Uterus (tissue), 2 donors: ENCODE measurements at regions not wholly inside any gene's neighbourhood (a gene's known extent, or its start where the extent isn't known, plus 50 kb on each side); places are given as distances from the start of the nearest gene placed in this dataset.

Source experiments
- POLR2A ChIP-seq, 2 donors: fragments of 450-650 bp; IDR thresholded peaks; one replicate each; pipeline ENCODE4 v1.6.1; 2016; ENCODE audit warnings: antibody characterized with exemption in 2 of 2, mild to moderate bottlenecking in 1 of 2, moderate library complexity in 1 of 2
- TF ChIP-seq, protein P1 (sequence below), 4 experiments: fragments of 200-600 bp in 2 of 4; fragments of 450-650 bp in 2 of 4; sonication (generic) in 2 of 4; IDR thresholded peaks; one replicate each; pipeline ENCODE4 v1.5.1; 2016 to 2019; ENCODE audit warnings: antibody characterized with exemption in 4 of 4, mild to moderate bottlenecking in 2 of 4, moderate library complexity in 1 of 4

GRCh38 chr2:199602896-199603717 lies 145.4 kb upstream of the SATB2 start:
- TF ChIP-seq, protein P1, sequence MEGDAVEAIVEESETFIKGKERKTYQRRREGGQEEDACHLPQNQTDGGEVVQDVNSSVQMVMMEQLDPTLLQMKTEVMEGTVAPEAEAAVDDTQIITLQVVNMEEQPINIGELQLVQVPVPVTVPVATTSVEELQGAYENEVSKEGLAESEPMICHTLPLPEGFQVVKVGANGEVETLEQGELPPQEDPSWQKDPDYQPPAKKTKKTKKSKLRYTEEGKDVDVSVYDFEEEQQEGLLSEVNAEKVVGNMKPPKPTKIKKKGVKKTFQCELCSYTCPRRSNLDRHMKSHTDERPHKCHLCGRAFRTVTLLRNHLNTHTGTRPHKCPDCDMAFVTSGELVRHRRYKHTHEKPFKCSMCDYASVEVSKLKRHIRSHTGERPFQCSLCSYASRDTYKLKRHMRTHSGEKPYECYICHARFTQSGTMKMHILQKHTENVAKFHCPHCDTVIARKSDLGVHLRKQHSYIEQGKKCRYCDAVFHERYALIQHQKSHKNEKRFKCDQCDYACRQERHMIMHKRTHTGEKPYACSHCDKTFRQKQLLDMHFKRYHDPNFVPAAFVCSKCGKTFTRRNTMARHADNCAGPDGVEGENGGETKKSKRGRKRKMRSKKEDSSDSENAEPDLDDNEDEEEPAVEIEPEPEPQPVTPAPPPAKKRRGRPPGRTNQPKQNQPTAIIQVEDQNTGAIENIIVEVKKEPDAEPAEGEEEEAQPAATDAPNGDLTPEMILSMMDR (IDR thresholded peaks at IDR 0.05): no peak
- TF ChIP-seq POLR2A (IDR thresholded peaks at IDR 0.05): no peak
